HG02981 (cell line): ENCODE measurements at regions not wholly inside any gene's neighbourhood (a gene's known extent, or its start where the extent isn't known, plus 50 kb on each side); places are given as distances from the start of the nearest gene placed in this dataset.
"Not testable (repeated sequence)": the region's sequence is repeated elsewhere in the genome, so short reads cannot be mapped to it uniquely, and the experiment has no call there.

Experiments used
- ATAC-seq: cut with Tn5 transposase; IDR thresholded peaks from one replicate; pipeline ENCODE4 v1.9.1; 2021; ENCODE audit warnings: mild to moderate bottlenecking, moderate library complexity; ENCODE audit not compliant: unreplicated experiment

DNA sequence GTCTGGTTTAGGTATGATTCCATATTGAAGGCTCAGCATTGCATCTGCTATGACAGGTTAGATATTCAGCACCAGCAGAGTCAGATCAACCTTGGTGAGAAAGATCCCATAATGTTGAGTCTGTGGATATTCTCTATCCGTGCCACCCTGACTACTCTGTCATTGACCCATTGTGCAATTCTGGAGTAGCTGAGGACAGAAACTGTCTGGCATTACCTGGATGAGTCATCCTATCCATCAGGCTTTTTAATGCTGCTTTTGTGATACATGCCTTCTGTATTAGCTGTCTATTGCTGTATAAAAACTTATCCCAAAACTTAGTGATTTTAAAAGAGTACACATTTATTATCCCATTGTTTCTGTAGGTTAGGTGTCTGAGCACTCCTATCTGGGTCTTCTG is 189.1 kb upstream of the FAT3 start:
- no peak for ATAC-seq

DNA sequence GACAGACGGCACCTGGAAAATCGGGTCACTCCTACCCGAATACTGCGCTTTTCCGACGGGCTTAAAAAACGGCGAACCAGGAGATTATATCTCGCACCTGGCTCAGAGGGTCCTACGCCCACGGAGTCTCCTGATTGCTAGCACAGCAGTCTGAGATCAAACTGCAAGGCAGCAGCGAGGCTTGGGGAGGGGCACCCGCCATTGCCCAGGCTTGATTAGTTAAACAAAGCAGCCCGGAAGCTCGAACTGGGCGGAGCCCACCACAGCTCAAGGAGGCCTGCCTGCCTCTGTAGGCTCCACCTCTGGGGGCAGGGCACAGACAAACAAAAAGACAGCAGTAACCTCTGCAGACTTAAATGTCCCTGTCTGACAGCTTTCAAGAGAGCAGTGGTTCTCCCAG is 197.5 kb upstream of the FAT3 start:
- not testable (repeated sequence) for ATAC-seq

DNA sequence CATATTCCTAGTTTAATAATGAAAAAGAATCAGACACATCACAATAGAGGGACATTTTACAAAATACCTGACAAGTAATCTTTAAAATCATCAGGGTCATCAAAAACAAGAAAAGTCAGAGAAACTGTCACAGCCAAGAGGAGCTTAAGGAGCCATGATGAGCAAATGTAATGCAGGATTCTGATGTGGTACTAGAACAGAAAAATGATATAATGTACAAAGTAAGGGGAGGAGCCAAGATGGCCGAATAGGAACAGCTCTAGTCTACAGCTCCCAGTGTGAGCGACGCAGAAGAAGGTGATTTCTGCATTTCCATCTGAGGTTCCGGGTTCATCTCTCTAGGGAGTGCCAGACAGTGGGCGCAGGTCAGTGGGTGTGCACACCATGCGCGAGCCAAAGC is 198.0 kb upstream of the FAT3 start:
- ATAC-seq = no peak

DNA sequence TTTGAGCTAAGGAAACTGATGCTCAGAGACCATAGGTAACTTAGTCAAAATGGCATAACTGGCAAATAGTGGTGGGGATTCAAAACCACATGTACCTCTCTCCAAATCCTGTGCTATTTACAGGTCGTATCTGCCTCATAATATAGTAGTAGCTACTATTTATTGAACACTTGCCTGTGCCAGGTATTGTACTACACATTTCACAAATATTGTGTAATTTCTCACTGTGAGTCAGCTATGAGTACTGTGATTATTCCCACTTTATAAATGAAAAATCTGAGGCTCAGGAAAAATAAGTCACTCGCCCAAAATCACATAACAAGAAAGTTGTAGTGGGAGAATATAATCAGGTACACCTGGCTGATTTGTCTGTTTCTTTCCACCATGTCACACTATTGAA is 199.8 kb upstream of the FAT3 start:
- ATAC-seq = no peak

DNA sequence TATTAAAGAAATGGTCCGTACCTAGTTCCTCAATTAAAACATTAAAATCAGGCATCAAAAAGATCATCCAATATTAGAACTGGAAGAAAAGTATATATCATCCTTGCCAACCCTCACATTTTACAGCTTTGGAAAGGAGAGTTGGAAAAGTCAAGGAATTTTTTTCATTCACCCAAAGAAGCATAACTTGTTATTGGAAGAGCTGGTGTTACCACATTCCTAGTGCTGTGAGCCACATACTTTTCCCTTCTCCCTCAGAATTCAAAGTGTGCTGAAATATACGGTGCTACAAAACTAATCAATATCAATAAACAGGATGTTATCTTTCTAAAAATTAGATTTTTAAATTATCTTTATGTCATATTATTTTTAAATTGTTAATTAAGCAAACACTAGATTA is 202.1 kb upstream of the FAT3 start:
- no peak for ATAC-seq

DNA sequence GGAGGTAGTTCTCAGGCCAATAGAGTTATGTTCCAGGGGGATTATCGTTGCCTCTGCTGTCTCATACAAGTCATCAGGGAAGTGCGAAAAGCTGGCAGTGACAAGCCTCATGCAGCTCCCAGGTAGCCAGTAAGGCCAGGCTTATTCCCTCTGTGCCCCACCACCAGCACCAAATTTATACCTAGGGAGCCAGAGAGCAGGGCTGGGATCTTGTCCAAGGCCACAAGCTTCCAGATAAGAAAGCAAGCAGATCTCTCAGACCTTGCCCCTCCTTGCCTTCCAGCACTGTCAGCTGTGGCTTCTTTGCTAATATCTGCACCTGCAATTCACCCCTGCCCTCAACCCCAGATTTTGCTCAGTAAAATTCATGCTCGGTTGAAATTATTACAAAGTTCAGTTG is 206.3 kb upstream of the FAT3 start:
- ATAC-seq = no peak

DNA sequence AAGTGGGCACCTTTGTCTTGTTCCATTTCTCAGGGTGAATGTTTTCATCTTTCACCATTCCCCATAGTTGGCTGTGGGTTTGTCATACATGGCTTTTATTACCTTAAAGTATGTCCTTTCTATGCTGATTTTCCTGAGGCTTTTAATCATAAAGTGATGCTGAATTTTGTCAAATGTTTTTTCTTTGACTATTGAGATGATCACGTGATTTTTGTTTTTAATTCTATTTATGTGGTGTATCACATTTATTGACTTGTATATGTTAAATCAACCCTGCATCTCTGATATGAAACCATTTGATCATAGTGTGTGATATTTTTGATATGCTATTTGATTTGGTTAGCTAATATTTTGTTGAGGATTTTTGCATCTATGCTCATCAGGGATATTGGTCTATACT is 216.4 kb upstream of the FAT3 start:
- no peak for ATAC-seq

DNA sequence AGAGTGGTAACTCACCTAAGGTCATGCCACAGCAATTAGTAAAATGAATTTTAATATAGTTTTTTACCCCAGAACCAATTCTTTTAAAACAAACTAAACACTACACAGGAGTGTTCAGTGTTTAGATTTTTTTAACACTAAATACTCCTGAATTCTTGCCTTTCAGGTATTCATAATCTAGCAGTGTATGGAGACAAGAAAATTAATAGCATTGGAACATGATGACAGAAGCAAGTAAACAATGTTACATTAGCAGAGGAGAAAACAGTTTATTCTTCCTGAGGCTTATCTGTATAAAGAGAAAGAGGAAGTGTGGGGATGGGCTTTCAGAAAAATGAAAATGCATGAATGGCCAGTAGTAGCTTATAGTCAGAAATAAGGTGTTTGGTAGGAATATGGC is 222.1 kb upstream of the FAT3 start:
- no peak for ATAC-seq

DNA sequence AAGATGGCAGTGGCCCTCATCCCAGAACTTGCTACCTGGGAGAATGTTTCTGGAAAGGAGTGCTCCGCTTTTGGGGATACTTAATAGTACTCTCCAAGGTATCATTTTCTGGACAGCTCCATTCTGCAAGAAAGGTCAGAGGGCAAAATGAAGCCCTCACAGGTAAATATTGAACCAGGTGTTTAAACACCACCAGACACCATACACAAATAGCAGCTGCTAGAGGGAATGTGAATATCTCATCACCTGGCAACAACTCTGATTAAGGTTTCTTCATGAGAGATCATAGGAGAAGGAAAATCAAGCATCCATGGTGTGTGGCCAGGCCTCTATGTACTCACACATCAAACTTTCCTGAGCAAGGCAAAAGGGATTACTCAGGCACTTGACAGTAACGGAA is 226.1 kb upstream of the FAT3 start:
- no peak for ATAC-seq

DNA sequence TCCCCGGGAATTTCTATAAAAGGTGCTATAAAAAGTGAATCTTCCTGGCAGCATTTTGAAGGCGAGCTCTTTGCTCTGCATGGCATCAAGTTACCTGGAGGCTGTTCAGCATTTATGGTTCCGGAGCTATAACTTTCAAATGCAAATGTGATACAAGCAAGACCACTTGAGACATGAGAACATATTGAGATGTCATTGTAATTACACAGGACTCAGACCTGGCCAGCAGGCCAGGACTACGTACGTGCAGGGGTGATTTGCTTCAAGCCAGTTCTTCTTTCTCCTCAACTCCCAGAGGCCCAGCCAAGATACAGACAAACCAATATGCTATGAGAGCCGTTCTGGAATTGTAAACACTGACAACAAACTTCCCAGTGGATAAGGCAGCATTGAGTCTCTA is 227.4 kb upstream of the FAT3 start:
- no peak for ATAC-seq

DNA sequence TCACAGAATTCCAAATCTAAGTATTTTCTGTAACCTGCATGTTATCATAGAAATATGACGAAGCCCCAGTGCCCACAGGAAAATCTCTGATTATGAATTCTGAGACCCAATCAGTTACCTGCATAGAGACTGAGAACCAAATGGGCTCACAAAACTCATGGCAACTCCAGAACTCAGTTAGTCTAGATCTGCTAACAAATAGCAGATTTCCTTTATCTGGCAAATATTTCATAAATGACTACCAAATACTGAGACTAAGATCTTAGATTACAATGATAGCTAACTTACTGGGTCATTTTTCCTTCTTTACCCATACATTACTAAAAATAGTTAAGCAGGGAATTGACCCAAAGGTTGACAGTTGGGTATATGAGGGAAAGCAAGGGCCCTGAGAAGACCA is 228.1 kb upstream of the FAT3 start:
- no peak for ATAC-seq

DNA sequence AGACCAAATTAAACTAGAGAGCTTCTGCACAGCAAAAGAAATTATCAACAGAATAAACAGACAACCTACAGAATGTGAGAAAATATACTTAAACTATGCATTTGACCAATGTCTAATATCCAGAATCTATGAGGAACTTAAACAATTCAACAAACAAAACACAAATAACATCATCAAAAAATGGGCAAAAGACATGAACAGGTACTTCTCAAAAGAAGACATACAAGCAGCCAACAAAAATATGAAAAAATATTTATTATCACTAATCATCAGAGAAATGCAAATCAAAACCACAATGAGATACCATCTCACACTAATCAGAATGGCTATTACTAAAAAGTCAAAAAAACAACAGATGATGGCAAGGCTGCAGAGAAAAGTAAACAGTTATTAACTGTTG is 236.2 kb upstream of the FAT3 start:
- ATAC-seq = not testable (repeated sequence)

DNA sequence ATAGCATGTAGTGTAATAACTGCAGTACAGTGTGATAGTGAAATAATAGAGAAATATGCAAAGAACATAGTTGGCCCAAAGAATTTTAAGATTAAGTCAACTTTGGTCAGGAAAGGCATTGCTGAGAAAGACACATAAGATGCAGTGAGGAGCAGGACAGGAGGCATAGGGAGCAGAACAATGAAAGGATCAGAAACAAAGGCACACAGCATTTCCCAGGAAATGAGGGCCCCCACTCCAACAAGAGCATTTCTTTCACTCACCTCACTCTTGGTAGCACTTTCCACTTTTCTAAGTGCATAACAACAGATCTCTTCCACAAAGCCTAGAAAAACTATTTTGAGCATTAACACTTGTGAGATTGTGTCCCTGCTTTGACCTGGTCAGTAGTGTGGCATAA is 238.4 kb upstream of the FAT3 start:
- ATAC-seq = no peak

DNA sequence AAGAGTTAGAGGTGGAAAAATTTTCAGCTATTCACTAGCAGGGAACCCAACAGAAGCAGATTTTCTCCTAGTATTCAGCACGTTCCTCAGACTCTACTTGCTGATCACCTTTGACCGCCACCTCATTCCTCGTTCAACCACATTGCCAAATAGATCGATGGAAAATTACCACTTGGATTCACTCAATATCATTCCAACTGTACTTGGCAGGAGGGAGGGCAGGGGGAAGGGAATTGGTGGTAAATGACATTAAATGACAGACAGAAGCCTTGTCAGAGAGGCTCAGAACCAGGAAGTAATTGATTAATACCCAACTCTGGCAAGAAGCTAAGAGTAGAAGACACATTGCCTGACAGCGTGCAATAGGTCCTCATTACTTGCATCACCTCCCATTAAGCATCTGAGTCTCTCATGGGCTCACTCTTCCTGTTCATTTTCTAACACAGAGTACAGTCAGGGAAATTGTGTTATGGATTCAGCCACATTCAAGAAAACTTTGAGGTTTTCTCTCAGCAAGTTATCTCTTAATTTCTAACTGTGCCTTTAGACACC is 240.5 kb upstream of the FAT3 start:
- no peak for ATAC-seq

DNA sequence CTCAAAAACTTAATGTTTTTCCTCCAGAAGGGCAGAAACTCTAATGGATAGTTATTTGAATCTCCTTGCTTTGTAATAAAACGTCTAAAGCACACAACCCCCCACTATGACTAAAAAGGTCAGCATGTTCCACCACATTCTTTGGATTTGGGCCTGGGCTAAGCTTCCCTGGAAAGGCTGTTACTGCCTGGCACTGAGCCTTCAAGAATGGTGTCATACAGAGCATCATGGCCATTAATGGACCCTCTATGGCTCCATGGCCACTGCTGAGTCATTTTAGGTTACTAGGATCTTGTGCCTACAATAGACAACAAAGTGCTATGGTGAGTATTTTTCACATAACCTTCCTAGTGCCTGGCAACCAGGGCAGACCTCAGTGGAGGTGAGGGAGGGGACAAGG is 242.6 kb upstream of the FAT3 start:
- no peak for ATAC-seq

DNA sequence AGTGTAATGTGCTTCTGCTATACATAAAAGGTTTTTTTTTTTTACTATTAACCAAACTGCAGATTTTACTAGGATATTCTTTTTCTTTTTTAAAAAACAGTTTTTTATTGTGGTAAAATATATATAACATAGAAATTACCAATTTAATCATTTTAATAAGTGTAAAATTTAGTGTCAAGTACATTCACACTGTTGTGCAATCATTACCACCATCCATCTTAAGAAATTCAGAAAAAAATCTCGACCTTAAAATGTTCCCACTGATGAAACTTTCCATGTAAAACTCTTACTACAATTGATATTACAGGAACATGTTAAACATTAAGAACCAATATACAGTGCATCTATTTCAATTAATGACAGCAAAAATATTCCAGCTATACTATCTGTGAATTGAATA is 244.8 kb upstream of the FAT3 start:
- ATAC-seq = no peak

DNA sequence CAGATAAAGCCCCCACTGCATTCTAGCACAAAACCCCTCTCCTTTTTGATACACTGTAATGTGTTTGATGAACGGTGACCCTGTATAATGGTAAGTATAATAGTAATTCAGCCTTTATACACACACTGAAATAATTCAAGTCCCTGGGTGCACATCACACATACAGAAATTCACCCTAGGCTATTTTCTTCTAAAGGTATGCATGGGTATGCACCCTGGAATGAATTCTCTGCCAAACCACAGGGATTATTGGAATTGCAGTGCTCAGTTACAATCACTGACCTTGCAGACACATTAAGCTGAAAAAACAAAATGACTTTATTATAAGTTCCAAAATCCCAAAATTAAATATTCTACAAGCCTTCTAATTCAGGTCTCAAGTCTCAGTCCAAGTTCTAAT is 245.9 kb upstream of the FAT3 start:
- no peak for ATAC-seq

DNA sequence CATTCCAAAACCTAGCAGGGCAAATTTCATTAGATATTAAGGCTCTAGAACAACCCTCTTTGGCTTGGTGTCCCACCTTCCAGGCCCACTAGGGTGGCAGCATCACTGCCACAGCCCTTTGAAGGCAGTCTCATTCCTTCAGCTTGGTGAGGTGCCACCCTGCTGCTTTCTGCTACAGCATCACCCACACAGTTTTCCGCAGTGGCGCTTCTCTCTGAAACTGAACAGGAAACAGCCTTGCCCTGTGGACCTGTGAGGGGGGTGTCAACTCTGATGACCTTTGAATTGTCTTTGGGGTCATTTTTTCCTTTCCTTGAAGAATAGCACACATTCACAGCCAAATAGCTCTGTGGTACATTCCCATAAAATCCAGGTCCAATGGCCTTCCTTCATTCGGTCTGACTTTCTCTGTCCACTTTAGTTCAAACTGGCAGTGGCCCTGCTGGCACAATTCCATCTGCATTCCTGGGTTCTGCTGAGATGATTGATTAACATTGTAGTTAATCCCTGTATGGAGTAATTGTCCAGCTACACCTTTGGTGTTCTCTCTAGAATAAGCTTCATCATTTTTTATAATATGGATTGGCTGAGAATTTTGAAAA is 251.9 kb upstream of the FAT3 start:
- ATAC-seq = no peak

DNA sequence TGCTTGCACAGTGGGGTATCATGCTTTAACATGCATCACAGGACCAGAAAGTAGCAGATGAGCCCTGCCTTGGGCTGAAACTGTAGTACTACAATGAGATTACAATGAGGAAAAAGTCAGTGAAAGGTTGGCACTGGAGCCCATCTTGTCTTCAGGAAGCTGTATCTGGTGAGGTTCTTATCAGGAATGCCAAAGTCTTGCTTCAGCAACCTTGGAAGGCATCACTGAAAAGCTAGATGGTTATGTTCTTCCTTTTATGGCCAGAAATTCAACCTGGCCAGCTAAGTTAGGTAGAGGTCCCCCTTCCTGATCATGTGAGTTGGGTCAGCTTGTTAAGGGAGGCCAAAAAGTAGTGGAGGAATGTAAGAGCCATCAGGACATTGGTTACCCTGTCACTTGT is 254.0 kb upstream of the FAT3 start:
- no peak for ATAC-seq

DNA sequence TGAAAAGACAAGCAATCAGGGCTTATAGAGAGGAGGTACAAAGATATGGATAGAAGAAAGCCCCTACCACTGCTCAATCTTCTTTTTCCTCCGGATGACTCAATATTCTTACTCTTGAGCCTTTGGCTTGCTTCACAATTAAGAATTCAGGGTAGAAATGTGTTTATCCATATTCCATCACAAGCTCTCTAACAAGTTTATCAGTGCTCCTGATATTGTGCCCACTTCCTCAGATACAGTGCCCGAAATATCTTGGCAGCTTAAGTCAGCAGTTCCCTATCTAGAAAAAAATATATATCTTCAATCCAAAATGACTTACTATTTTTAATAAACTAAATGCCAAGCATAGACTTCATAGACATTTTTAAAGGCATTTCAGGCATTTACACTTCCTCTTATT is 255.1 kb upstream of the FAT3 start:
- no peak for ATAC-seq

DNA sequence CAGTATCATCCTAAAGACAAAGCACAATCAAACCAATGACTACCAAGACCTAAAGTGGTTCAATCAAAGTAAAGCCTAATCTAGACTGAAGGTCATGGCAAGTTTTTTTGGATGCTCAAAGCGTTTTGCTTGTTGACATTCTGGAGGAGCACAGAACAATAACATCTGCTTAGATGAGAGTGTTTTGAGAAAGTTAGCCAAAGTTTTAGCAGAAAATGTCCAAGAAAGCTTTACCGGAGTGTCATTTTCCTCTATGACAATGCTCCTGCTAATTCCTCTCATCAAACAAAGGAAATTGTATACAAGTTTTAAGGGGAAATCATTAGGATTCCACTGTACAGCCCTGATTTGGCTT is 256.9 kb upstream of the FAT3 start:
- ATAC-seq = no peak

DNA sequence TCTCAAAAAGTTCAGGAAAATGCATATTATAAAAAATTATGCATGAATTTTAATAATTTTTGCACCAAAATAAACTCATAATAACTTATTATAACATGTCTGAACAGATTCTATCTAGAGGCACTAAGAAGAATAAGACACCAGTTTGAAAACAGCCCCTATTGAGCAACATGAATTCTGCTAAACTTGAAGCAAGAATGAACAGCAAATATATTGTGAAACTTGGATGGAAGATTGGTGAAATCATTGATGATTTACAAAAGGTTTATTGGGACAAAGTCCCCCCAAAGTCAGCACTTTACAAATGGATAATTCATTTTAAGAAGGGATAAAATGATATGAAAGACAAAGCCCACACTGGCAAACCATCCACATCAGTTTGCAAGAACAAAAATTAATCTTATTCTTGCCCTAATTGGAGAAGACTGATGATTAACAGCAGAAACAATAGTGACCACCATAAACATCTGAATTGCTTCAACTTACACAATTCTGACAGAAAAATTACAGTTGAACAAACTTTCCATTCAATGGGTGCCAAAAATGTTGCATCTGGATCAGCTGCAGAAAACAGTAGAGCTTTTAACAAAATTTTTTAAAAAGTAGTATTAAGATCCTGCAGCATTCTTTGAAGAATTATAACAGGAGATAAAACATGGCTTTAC is 257.5 kb upstream of the FAT3 start:
- ATAC-seq = no peak

DNA sequence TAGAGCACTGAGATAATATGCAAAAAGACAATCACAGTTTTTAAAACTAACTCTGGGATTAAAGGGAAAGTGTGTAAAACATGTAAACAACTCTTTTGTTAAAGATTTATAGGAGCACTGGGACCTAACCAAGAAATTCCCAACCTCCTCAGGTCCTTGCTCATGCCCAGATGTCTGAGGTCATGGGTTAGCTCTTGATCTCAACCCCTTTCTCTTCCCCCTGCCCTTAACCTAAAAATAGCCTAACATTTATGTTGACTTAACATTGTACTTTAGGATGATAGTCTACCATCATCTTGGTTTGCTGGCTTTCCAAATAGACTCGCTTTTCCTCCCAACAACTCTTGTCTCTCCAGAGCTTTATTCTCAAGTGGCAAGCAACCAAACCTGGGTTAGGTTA is 258.2 kb upstream of the FAT3 start:
- ATAC-seq = no peak
